ENCODE measurements at regions not wholly inside any gene's neighbourhood (a gene's known extent, or its start where the extent isn't known, plus 50 kb on each side); places are given as distances from the start of the nearest gene placed in this dataset.

- TF ChIP-seq CTCF (IDR thresholded peaks at IDR 0.05; ENCODE audit: control extremely low read depth in 1 of 3, insufficient read depth in 1 of 3, low read depth in 1 of 3, low read length in 3 of 3) (no peak), ATF3 (IDR thresholded peaks at IDR 0.05; ENCODE audit: insufficient read depth, low read depth, low read length) (no peak), POLR2A (IDR thresholded peaks at IDR 0.05; ENCODE audit: control extremely low read depth in 1 of 2, low read depth in 2 of 2, low read length in 2 of 2) (no peak), E2F6 (IDR thresholded peaks at IDR 0.05) (no peak), TEAD4 (IDR thresholded peaks at IDR 0.05; ENCODE audit: low read depth, low read length) (no peak), EZH2 (IDR thresholded peaks at IDR 0.05; ENCODE audit: low read depth, low read length, severe bottlenecking) (no peak)
Measured at GRCh38 chr15:46080016-46080415, 445.2 kb downstream of the SQOR start.

Data from H1 (cell line).